OCI-LY1 (cell line): ENCODE measurements at regions not wholly inside any gene's neighbourhood (a gene's known extent, or its start where the extent isn't known, plus 50 kb on each side); places are given as distances from the start of the nearest gene placed in this dataset.

Experiments
- CTCF ChIP-seq: fragments of 200-600 bp; sonication (generic), shearing (Covaris generic); IDR thresholded peaks from 2 replicates; pipeline ENCODE4 v1.5.1; 2017; ENCODE audit warnings: mild to moderate bottlenecking, antibody characterized with exemption, low read length, moderate library complexity, mixed read lengths
- EZH2 ChIP-seq: fragments of 200-600 bp; sonication (generic), shearing (Covaris generic); IDR thresholded peaks from 2 replicates; pipeline ENCODE4 v1.8.0; 2017; ENCODE audit warnings: borderline replicate concordance, mixed run types, mild to moderate bottlenecking, antibody characterized with exemption, low read length, moderate library complexity, mixed read lengths

- no peak for TF ChIP-seq EZH2
- no peak for TF ChIP-seq CTCF
Observed at GRCh38 chr13:29926098-29926476, 75.7 kb upstream of the UBL3 start.
